ENCODE measurements at regions not wholly inside any gene's neighbourhood (a gene's known extent, or its start where the extent isn't known, plus 50 kb on each side); places are given as distances from the start of the nearest gene placed in this dataset.

GRCh38 chr5:23368393-23368792 is 139.0 kb upstream of the PRDM9 start:
- DNase-seq (ENCODE audit: low read depth in 2 of 3, low spot score in 1 of 3) = no peak

DNA sequence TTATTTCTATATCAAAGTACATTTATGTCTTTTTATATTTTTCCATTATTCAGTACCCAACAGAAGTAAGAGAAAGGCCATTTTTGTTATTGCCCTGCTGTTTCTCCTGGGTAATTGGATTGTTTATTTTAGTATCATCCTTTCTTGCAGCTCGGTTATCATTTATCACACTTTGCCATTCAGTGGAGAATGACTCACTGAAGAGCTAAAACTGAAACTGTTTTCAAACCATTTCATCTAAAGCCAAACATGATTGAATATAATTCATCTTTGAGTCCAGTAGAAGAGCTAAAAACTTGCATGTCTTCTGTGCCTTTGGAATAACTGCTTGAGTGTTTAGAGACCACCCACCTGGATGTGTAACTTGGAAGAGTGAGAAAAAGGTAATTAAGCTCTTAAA is 139.5 kb upstream of the PRDM9 start:
- no peak for DNase-seq (ENCODE audit: low read depth in 2 of 3, low spot score in 1 of 3)

- DNase-seq (ENCODE audit: low read depth in 2 of 3, low spot score in 1 of 3) = no peak
Measured at GRCh38 chr5:23353286-23353685, 154.1 kb upstream of the PRDM9 start.

DNA sequence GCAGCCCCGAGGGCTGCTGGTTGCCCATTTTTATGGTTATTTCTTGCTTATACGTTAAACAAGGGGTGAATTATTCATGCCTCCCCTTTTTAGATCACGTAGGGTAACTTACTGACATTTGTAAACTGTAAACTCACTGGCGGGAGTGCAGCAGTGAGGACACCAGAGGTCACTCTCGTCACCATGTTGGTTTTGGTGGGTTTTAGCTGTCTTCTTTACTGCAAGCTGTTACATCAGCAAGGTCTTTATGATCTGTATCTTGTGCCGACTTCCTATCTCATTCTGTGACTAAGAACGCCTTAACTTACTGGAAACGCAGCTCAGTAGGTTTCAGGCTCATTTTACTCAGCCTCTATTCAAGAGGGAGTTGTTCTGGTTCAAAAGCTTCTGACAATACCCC is 155.0 kb upstream of the PRDM9 start:
- DNase-seq (ENCODE audit: low read depth in 2 of 3, low spot score in 1 of 3) = no peak

DNA sequence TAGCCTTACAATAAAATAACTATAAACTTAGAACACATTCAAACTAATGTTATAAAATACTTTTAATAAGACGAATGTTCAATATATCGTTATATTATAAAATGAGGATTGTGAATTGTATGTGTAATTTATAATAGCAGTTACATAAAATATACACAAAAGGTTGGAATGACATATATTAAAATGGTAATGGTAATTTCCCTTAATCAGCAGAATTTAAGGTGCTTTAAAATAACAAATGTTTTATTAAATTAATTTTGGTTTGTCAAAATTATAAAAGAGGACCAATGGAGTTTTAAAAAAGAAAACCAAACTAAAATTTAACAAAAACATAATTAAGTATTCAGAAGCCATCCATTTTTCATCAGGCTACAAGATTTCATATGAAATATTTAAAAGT is 164.3 kb upstream of the PRDM9 start:
- DNase-seq (ENCODE audit: low read depth in 2 of 3, low spot score in 1 of 3) = no peak

GRCh38 chr5:23332650-23333251 is 174.7 kb upstream of the PRDM9 start:
- no peak for DNase-seq (ENCODE audit: low read depth in 2 of 3, low spot score in 1 of 3)

- DNase-seq (ENCODE audit: low read depth in 2 of 3, low spot score in 1 of 3) = no peak
Measured at GRCh38 chr5:23330726-23331125, 176.7 kb upstream of the PRDM9 start.

GRCh38 chr5:23319901-23320300 is 187.5 kb upstream of the PRDM9 start:
- no peak for DNase-seq (ENCODE audit: low read depth in 2 of 3, low spot score in 1 of 3)

- no peak for DNase-seq (ENCODE audit: low read depth in 2 of 3, low spot score in 1 of 3)
Measured at GRCh38 chr5:23318960-23319359, 188.4 kb upstream of the PRDM9 start.

- DNase-seq (ENCODE audit: low read depth in 2 of 3, low spot score in 1 of 3) = no peak
Measured at GRCh38 chr5:23318166-23318565, 189.2 kb upstream of the PRDM9 start.

GRCh38 chr5:23316060-23316591 is 191.3 kb upstream of the PRDM9 start:
- no peak for DNase-seq (ENCODE audit: low read depth in 2 of 3, low spot score in 1 of 3)

DNA sequence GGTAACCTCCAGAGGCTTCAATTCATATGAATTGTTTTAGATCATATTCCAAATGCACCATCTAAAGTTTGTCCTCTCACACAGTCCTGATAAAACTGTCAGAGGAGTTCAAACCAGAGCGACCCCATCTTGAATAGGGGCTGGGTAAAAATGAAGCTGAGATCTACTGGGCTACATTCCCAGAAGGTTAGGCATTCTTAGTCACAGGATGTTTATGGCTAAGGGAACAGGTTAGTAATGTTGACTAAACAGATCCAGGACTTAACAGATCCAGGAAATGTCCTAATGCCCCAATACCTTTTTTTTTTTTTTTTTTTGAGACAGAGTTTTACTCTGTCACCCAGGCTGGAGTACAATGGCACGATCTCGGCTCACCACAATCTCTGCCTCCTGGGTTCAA is 192.6 kb upstream of the PRDM9 start:
- DNase-seq (ENCODE audit: low read depth in 2 of 3, low spot score in 1 of 3) = no peak

GRCh38 chr5:23305055-23305454 is 202.4 kb upstream of the PRDM9 start:
- DNase-seq (ENCODE audit: low read depth in 2 of 3, low spot score in 1 of 3) = no peak

- DNase-seq (ENCODE audit: low read depth in 2 of 3, low spot score in 1 of 3) = no peak
Measured at GRCh38 chr5:23303836-23304235, 203.6 kb upstream of the PRDM9 start.

GRCh38 chr5:23303435-23303834 is 204.0 kb upstream of the PRDM9 start:
- DNase-seq (ENCODE audit: low read depth in 2 of 3, low spot score in 1 of 3) = no peak

DNA sequence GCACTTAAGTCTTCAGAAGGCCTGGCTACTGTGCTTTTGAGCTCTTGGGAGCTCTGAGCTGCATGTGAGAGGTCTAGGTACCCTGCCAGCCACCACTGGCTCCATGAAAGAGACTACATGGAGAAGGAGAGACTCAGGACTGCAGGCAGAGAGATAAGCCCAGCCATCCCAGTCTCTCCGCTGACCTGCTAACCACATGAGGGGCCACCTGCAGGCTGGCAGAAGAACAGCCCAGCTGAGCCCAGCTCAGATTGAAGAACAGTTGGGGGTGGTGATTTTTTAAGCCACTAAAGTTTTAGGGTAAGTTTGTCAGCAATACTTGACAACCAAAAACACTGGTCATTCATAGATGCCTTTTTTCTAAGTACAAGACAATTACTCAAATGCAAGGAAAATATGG is 205.0 kb upstream of the PRDM9 start:
- no peak for DNase-seq (ENCODE audit: low read depth in 2 of 3, low spot score in 1 of 3)

DNA sequence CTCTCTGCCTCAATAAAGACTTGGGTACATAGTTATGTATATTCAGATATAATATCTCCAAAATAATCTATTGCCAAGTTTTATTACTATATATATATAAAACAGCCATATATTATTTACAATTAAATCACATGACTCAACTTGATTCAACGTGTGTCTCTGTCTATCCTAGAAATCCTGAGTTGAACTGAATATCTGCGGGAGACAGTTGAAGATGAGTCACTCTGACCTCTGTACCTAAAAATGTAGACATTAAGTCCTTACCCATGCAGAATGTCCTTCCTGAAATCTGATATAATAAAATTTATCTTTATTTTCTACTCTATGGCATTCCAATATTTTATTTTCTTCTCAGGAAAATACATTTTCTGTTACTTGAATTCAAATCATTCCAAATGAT is 218.2 kb upstream of the PRDM9 start:
- no peak for DNase-seq (ENCODE audit: low read depth in 2 of 3, low spot score in 1 of 3)

DNA sequence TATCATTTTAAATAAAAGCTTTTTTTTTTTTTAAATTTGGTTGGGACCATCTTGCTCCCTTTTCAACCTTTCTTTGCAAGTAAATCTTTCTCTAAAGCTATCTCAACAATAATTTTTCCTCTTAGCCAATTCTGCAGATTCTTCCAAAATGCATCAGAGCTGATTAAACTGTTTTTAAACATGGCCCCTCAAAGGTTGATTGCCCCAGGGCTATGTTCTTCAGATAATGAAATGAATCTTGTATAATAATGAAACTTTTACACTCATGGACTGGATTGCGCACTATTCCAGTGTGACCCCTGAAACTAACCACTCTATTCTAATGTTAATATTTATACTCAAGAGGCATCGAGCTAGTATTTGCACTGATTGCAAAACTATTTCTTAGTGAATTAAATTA is 222.8 kb upstream of the PRDM9 start:
- DNase-seq (ENCODE audit: low read depth in 2 of 3, low spot score in 1 of 3) = no peak

- DNase-seq (ENCODE audit: low read depth in 2 of 3, low spot score in 1 of 3) = no peak
Measured at GRCh38 chr5:23274171-23274570, 233.2 kb upstream of the PRDM9 start.

- no peak for DNase-seq (ENCODE audit: low read depth in 2 of 3, low spot score in 1 of 3)
Measured at GRCh38 chr5:23269981-23270380, 237.4 kb upstream of the PRDM9 start.

DNA sequence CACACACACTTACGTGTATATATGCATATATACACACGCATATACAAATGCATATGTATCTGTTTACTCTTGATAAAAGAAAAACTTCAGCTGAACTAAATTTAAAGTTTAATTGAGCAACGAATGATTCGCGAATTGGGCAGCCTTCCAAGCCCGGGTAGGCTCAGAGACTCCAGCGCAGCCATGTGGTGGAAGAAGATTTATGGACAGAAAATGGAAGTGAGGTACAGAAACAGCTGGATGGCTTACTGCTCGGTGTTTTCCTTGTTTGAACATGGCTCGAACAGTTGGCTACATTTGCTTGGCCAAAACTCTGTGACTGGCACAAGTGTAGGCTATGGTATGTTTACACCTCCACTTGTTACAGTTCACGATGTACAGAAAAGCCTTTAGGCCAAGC is 239.3 kb upstream of the PRDM9 start:
- DNase-seq (ENCODE audit: low read depth in 2 of 3, low spot score in 1 of 3) = no peak

DNA sequence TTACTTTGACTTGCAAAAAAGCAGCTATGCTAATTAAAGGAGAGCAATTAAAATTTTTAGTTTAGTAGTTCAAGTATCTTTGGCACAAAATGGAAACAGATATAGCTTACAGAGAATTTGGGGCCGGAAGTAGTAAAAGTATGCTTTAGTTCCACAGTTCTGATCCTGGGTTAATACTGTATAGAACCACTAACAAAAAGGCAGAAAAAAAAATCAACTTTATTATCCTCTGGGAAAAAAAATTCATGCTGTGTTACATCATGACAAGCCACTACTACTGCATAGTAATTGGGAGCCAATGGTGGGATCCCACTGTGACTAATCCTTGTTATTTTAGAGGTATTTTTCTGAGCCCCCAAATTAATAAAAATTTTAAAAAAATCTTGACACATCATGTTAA is 246.8 kb upstream of the PRDM9 start:
- no peak for DNase-seq (ENCODE audit: low read depth in 2 of 3, low spot score in 1 of 3)

DNA sequence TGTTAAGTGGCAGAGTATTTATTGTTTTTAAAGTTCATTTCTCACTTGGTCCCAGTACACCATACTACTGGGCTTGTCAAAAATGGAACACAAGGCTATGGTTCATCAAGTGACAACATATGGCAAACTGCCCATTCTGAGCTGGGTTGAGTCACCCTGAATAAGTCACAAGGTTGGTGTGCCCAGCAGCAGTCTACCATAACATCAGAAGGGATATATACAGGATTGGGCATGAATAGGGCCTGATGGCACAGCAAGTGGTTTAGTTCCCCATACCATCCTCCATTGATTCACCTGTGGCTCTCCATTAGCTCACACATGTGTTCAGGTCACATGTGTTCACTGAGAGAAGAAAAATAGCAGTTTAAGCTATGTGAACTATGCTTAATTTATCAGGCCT is 249.8 kb upstream of the PRDM9 start:
- DNase-seq (ENCODE audit: low read depth in 2 of 3, low spot score in 1 of 3) = no peak

Measured in stimulated activated CD4-positive, alpha-beta T cell treated with anti-CD3 and anti-CD28 coated beads, Interleukin-12 subunit alpha, Interleukin-12 subunit beta, amount 100 ng/mL, for 48 hours (primary cell).